Caki2 (cell line): ENCODE measurements at regions not wholly inside any gene's neighbourhood (a gene's known extent, or its start where the extent isn't known, plus 50 kb on each side); places are given as distances from the start of the nearest gene placed in this dataset.

ENCODE experiments used
- DNase-seq: peaks from one replicate; pipeline ENCODE4 v3.0.0-alpha.2; 2015; ENCODE audit warnings: low read depth
- in situ Hi-C: cut with HindIII; loops from 2 replicates; pipeline ENCODE4 v1.10.0; 2016; ENCODE audit warnings: low sequenced_read_pairs, low pct_unique_long_range_greater_than_20kb, mixed read lengths

GRCh38 chr16:8519179-8519578 lies 71.1 kb downstream of the TMEM114 start:
- in situ Hi-C loops = no loop called here
- DNase-seq = no peak

- DNase-seq = no peak
- in situ Hi-C loops = no loop called here
These were observed 73.0 kb downstream of the TMEM114 start for GRCh38 chr16:8517280-8517679.

DNA sequence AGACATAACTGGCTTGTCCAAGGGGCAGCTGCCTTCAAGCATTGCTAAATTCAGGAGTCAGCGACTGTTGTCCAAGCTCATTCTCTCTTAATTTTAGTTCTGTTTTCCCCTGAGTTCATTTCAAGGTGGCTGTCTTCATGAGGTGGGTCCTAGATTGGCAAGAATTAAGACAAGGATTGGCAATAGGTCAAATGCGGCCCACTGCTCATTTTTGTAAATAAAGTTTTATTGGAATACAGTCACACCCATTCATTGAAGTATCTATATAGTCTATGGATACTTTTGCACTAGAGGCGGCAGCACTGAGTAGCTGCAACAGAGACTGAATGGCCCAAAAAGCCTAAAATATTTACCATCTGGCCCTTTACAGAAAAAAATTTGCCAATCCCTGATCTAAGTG lies 73.8 kb downstream of the TMEM114 start:
- no peak for DNase-seq
- in situ Hi-C loops = no loop called here

- DNase-seq = no peak
- in situ Hi-C loops = no loop called here
These were observed 77.2 kb downstream of the TMEM114 start for GRCh38 chr16:8512941-8513624.

GRCh38 chr16:8511464-8511863 lies 78.8 kb downstream of the TMEM114 start:
- peak; percentile 25 for DNase-seq
- in situ Hi-C loops = no loop called here

GRCh38 chr16:8510160-8510559 lies 80.2 kb downstream of the TMEM114 start:
- DNase-seq = no peak
- in situ Hi-C loops = no loop called here

- in situ Hi-C loops = no loop called here
- no peak for DNase-seq
These were observed 84.9 kb downstream of the TMEM114 start for GRCh38 chr16:8505327-8505991.

DNA sequence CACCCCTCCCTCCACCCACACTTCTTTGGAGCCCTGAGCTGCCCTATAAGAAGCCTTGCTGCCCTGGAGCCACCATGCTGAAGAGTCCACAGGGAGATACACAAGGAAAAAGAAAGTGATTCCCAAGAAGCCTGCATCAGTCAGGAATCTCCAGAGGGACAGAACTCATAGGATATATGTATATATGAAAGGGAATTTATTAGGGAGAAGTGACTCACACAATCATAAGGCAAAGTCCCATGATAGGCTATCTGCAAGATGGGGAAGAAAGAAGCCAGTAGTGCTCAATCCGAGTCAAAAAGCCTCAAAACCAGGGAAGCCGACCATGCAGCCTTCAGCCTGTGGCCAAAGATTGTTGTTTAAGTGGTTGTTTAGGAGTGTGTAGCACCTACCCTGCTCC lies 87.9 kb downstream of the TMEM114 start:
- no peak for DNase-seq
- in situ Hi-C loops = no loop called here

- DNase-seq = no peak
- in situ Hi-C loops = no loop called here
These were observed 90.0 kb downstream of the TMEM114 start for GRCh38 chr16:8500351-8500750.

DNA sequence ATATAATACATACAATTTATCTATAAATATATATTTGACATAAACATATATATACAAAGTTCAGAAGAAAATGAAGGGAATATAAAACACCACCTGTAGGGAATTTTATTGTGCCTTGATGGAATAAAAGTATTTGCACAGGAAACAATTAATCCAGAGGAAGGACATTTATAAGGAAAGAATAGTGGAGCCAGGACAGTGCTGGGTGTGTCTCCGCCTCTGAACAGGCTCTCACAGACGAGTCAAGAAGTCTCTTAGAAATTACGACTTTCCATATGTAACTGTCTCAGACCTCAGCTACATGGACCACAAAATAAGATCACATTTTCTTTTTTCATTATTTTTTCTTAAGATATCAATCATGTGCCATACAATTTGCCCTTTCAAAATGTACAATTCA lies 93.9 kb downstream of the TMEM114 start:
- in situ Hi-C loops = no loop called here
- DNase-seq = no peak

DNA sequence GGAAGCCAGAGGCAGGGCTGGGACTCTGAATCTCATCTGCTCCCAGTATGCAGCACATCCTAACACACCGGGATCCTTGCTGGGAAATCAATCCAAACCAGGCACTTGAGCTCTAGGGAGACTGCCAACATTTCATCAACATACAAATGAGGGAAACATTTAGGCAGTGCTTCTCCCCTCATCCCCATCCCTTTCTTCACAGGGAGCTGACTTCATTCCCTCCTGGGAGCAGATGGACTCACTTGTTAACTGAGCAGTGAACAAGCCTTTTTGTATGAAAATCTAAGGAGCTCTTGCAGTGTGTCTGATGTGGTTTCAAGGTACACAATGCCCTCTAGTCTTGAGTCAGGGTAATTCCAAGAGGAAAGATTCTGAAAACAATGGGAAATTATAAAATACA lies 96.3 kb downstream of the TMEM114 start:
- in situ Hi-C loops = no loop called here
- no peak for DNase-seq

DNA sequence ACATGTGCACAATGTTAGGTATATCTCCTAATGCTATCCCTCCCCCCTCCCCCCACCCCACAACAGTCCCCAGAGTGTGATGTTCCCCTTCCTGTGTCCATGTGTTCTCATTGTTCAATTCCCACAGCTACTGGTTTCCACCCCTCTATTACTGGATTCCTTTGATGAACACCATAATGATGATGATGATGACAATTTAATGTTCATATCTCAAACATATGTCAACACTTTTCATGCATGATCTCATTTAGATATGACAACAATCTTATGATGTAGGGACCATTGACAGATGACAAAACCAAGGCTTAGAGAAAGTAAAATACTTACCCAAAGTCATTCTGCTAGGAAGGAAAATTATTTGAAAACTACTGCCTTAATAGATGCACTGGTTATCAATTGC lies 97.6 kb downstream of the TMEM114 start:
- no peak for DNase-seq

GRCh38 chr16:8489580-8489979 lies 100.7 kb downstream of the TMEM114 start:
- in situ Hi-C loops = no loop called here

More for the DNA sequence above, 97.6 kb downstream of the TMEM114 start:
- in situ Hi-C loops = no loop called here

GRCh38 chr16:8486985-8487384 lies 103.3 kb downstream of the TMEM114 start:
- no peak for DNase-seq
- in situ Hi-C loops = no loop called here

More at GRCh38 chr16:8489580-8489979, 100.7 kb downstream of the TMEM114 start:
- no peak for DNase-seq

GRCh38 chr16:8483396-8483795 lies 106.9 kb downstream of the TMEM114 start:
- in situ Hi-C loops = no loop called here
- no peak for DNase-seq

GRCh38 chr16:8481810-8482209 lies 108.5 kb downstream of the TMEM114 start:
- in situ Hi-C loops = no loop called here
- DNase-seq = no peak

DNA sequence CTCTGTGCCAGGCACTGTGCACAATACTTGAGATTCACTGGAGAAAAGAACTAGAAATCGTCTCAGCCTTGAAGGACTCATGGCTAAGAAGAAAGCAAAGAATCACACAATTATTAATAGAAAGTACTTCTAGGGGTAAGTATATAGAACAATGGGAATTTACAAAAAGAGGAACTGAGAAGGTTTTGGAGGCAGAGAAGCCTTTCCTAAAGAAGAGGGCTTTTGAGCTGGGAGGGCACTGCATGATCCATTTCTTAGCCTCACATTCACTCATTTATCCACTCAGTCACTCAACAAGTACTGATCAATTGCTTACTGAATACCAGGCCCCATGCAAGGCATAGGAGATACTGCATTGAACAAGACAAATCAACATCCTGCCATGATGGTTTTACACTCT lies 113.5 kb downstream of the TMEM114 start:
- in situ Hi-C loops = no loop called here
- DNase-seq = no peak

DNA sequence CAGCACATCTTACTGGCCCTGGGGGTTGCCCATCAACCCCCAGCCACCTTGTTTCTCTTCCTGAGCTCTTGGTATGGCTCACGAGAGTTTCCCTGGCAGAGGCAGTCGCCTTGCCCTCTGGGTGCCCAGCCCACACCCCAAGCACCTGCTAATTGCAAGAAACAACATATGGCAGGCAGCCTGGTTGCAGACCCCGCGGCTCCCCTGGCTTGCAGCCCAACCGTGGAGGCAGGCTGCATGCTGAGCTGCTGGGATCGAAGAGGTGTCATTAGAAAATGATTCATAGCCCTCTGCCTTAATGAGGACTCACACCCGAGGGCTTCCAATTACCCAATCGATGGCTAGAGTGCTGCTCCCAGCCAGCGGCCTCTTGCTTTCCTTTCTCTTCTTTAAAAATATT lies 115.7 kb downstream of the TMEM114 start:
- in situ Hi-C loops = no loop called here
- no peak for DNase-seq

DNA sequence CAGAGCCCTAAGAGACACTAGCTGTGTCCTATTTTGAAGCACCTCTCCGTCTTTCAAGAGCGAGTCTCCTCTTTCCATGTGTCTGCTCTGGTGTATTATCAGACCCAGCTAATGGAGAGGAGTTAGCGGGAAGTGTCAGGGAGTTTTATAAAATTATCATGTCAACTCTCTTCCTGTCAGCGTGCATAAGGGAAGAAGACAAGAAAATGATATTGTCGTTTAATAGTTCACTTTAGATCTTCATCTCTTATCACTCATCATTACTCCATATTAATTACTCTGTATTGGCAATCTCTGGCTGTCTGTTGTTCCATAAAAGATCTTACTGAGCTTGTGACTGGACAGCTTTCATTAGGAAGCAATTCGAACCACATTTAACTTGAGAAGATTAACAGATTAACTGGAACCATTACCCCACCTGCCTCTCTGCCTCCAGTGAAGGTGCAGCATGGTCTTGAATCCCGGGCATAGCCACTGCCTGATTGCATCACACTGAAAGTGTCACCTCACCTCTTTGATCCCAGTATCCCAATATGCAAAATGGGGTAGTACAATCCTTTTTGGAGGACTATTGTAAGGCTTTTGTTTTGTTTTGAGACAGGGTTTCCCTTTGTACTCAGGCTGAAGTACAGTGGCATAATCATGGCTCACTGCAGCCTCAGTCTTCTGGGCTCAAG lies 121.1 kb downstream of the TMEM114 start:
- no peak for DNase-seq
- in situ Hi-C loops = no loop called here

GRCh38 chr16:8464979-8465378 lies 125.3 kb downstream of the TMEM114 start:
- in situ Hi-C loops = no loop called here
- no peak for DNase-seq
